DOHH2 (cell line): ENCODE measurements at regions not wholly inside any gene's neighbourhood (a gene's known extent, or its start where the extent isn't known, plus 50 kb on each side); places are given as distances from the start of the nearest gene placed in this dataset.

Experiments
- CTCF ChIP-seq: fragments of 200-600 bp; sonication (generic); IDR thresholded peaks from one replicate; pipeline ENCODE4 v1.5.1; 2014; ENCODE audit warnings: antibody characterized with exemption, mild to moderate bottlenecking, low read depth, low read length; ENCODE audit not compliant: poor library complexity, severe bottlenecking
- EZH2phosphoT487 ChIP-seq: fragments of 200-600 bp; sonication (generic); IDR thresholded peaks from 2 replicates; pipeline ENCODE4 v1.6.1; 2017; ENCODE audit warnings: borderline replicate concordance, mild to moderate bottlenecking, antibody characterized with exemption, low read length, moderate library complexity, mixed read lengths

GRCh38 chr4:43146198-43146597 is 253.7 kb downstream of the GRXCR1 start:
- no peak for TF ChIP-seq CTCF
- no peak for TF ChIP-seq EZH2phosphoT487
